Activated T-cell treated with anti-CD3 and anti-CD28 coated beads, Interleukin-2, amount 50 U/mL, for 72 hours (primary cell): ENCODE measurements at regions not wholly inside any gene's neighbourhood (a gene's known extent, or its start where the extent isn't known, plus 50 kb on each side); places are given as distances from the start of the nearest gene placed in this dataset.
"Not testable (repeated sequence)": the region's sequence is repeated elsewhere in the genome, so short reads cannot be mapped to it uniquely, and the experiment has no call there.

Experiments used
- ATAC-seq, 2 donors: fragments of 150-1000 bp; cut with Tn5 transposase; replicated peaks in 1 of 2; 2 replicates each; pipeline ENCODE4 v1.10.0; 2021; ENCODE audit warnings: moderate library complexity in 2 of 2, mild to moderate bottlenecking in 1 of 2
- DNase-seq, 2 donors: peaks; one replicate each; pipeline ENCODE4 v3.0.0; 2021 to 2022; ENCODE audit warnings: mixed read lengths in 1 of 2
- H3K27ac Mint-ChIP-seq: one replicate; pipeline ENCODE4 v1.8.0; 2022; ENCODE audit warnings: mild to moderate bottlenecking, moderate library complexity, mixed read lengths
- H3K27me3 Mint-ChIP-seq: one replicate; pipeline ENCODE4 v1.8.0; 2022; ENCODE audit warnings: low read depth, mixed read lengths
- H3K36me3 Mint-ChIP-seq, 2 donors: one replicate each; pipeline ENCODE4 v1.8.0; 2022; ENCODE audit warnings: mixed read lengths in 2 of 2, mild to moderate bottlenecking in 1 of 2; ENCODE audit not compliant: insufficient read depth in 2 of 2
- H3K4me1 Mint-ChIP-seq: one replicate; pipeline ENCODE4 v1.8.0; 2022; ENCODE audit warnings: low read depth, mixed read lengths
- H3K4me3 Mint-ChIP-seq, 2 donors: one replicate each; pipeline ENCODE4 v1.8.0; 2022; ENCODE audit warnings: mild to moderate bottlenecking in 2 of 2, mixed read lengths in 2 of 2, moderate library complexity in 2 of 2
- H3K9me3 Mint-ChIP-seq, 2 donors: one replicate each; pipeline ENCODE4 v1.8.0; 2022; ENCODE audit warnings: mixed read lengths in 2 of 2

- peaks cover 9% of the 10 kb centered on the region in 2 donors for H3K9me3 Mint-ChIP-seq
- H3K36me3 Mint-ChIP-seq = no peaks in the 10 kb centered on the region
- DNase-seq (no peak), ATAC-seq (no peak)
- H3K27ac Mint-ChIP-seq = no peak overlapping the region
- H3K27me3 Mint-ChIP-seq = no peaks in the 10 kb centered on the region
- H3K4me3 Mint-ChIP-seq = no peak overlapping the region
- H3K4me1 Mint-ChIP-seq = no peaks in the 10 kb centered on the region
These were observed 80.0 kb downstream of the SHOX2 start for GRCh38 chr3:158026236-158026635.

GRCh38 chr3:158019897-158020296, 86.3 kb downstream of the SHOX2 start:
- not testable (repeated sequence) for H3K9me3 Mint-ChIP-seq, H3K36me3 Mint-ChIP-seq, DNase-seq, H3K4me1 Mint-ChIP-seq, H3K27me3 Mint-ChIP-seq, ATAC-seq, H3K27ac Mint-ChIP-seq, H3K4me3 Mint-ChIP-seq

GRCh38 chr3:158018462-158018861, 87.8 kb downstream of the SHOX2 start:
- H3K36me3 Mint-ChIP-seq = no peaks in the 10 kb centered on the region
- peaks cover 8% of the 10 kb centered on the region for H3K27me3 Mint-ChIP-seq
- H3K9me3 Mint-ChIP-seq = peaks cover 7 to 11% of the 10 kb centered on the region in 2 donors
- H3K4me3 Mint-ChIP-seq = no peak overlapping the region
- ATAC-seq (no peak), DNase-seq (no peak)
- no peaks in the 10 kb centered on the region for H3K4me1 Mint-ChIP-seq
- no peak overlapping the region for H3K27ac Mint-ChIP-seq

- Mint-ChIP-seq H3K27me3 (peaks cover 8% of the 10 kb centered on the region), H3K4me1 (no peaks in the 10 kb centered on the region), H3K9me3 (peaks cover 9 to 16% of the 10 kb centered on the region in 2 donors), H3K36me3 (no peaks in the 10 kb centered on the region), H3K4me3 (no peak overlapping the region), H3K27ac (no peak overlapping the region)
- ATAC-seq = no peak
- no peak for DNase-seq
These were observed 93.3 kb downstream of the SHOX2 start for GRCh38 chr3:158012901-158013300.

- Mint-ChIP-seq H3K27me3 (no peaks in the 10 kb centered on the region), H3K9me3 (peaks cover 7% of the 10 kb centered on the region in 2 donors), H3K4me1 (no peaks in the 10 kb centered on the region)
These were observed 100.7 kb downstream of the SHOX2 start for GRCh38 chr3:158005391-158006100.

GRCh38 chr3:157999246-157999645, 107.0 kb downstream of the SHOX2 start:
- ATAC-seq (no peak), DNase-seq (no peak)
- Mint-ChIP-seq H3K36me3 (peaks cover 1 to 2% of the 10 kb centered on the region in 2 donors), H3K9me3 (peaks cover 10 to 18% of the 10 kb centered on the region in 2 donors), H3K4me3 (no peak overlapping the region), H3K27ac (peak overlapping the region; percentile 29), H3K4me1 (no peaks in the 10 kb centered on the region), H3K27me3 (no peaks in the 10 kb centered on the region)

More at GRCh38 chr3:158005391-158006100, 100.7 kb downstream of the SHOX2 start:
- H3K4me3 Mint-ChIP-seq = no peak overlapping the region
- no peak overlapping the region for H3K27ac Mint-ChIP-seq
- ATAC-seq (no peak), DNase-seq (no peak)
- no peaks in the 10 kb centered on the region for H3K36me3 Mint-ChIP-seq

GRCh38 chr3:157982359-157982758, 123.9 kb downstream of the SHOX2 start:
- DNase-seq (no peak), ATAC-seq (no peak)
- Mint-ChIP-seq H3K27ac (no peak overlapping the region), H3K4me3 (no peak overlapping the region), H3K4me1 (no peaks in the 10 kb centered on the region), H3K9me3 (peaks cover 3 to 4% of the 10 kb centered on the region in 2 donors), H3K36me3 (no peaks in the 10 kb centered on the region), H3K27me3 (no peaks in the 10 kb centered on the region)

- Mint-ChIP-seq H3K4me1 (no peaks in the 10 kb centered on the region), H3K27me3 (no peaks in the 10 kb centered on the region), H3K9me3 (peaks cover 2 to 7% of the 10 kb centered on the region in 2 donors), H3K27ac (no peak overlapping the region), H3K4me3 (no peak overlapping the region), H3K36me3 (no peaks in the 10 kb centered on the region)
- ATAC-seq (no peak), DNase-seq (no peak)
These were observed 124.4 kb downstream of the SHOX2 start for GRCh38 chr3:157981819-157982218.

GRCh38 chr3:157979022-157979421, 127.2 kb downstream of the SHOX2 start:
- Mint-ChIP-seq H3K9me3 (peaks cover 0 to 5% of the 10 kb centered on the region in 2 donors), H3K36me3 (no peaks in the 10 kb centered on the region), H3K4me3 (no peak overlapping the region), H3K4me1 (no peaks in the 10 kb centered on the region), H3K27ac (no peak overlapping the region), H3K27me3 (no peaks in the 10 kb centered on the region)
- DNase-seq = no peak
- ATAC-seq = no peak

GRCh38 chr3:157961665-157962064, 144.6 kb downstream of the SHOX2 start:
- no peaks in the 10 kb centered on the region for H3K4me1 Mint-ChIP-seq
- H3K36me3 Mint-ChIP-seq = no peaks in the 10 kb centered on the region
- no peak overlapping the region for H3K4me3 Mint-ChIP-seq
- H3K27me3 Mint-ChIP-seq = no peaks in the 10 kb centered on the region
- no peak overlapping the region for H3K27ac Mint-ChIP-seq
- ATAC-seq (no peak), DNase-seq (no peak)
- peaks cover 0 to 2% of the 10 kb centered on the region in 2 donors for H3K9me3 Mint-ChIP-seq

- H3K27me3 Mint-ChIP-seq = no peaks in the 10 kb centered on the region
- no peaks in the 10 kb centered on the region for H3K36me3 Mint-ChIP-seq
- DNase-seq = no peak
These were observed 147.8 kb downstream of the SHOX2 start for GRCh38 chr3:157958457-157958856.

GRCh38 chr3:157956850-157957249, 149.4 kb downstream of the SHOX2 start:
- no peaks in the 10 kb centered on the region for H3K4me1 Mint-ChIP-seq
- ATAC-seq (no peak), DNase-seq (no peak)
- H3K27ac Mint-ChIP-seq = no peak overlapping the region
- no peak overlapping the region for H3K4me3 Mint-ChIP-seq
- H3K27me3 Mint-ChIP-seq = no peaks in the 10 kb centered on the region
- H3K36me3 Mint-ChIP-seq = no peaks in the 10 kb centered on the region
- H3K9me3 Mint-ChIP-seq = peaks cover 0 to 1% of the 10 kb centered on the region in 2 donors

More at GRCh38 chr3:157958457-157958856, 147.8 kb downstream of the SHOX2 start:
- Mint-ChIP-seq H3K27ac (no peak overlapping the region), H3K9me3 (peaks cover 0 to 3% of the 10 kb centered on the region in 2 donors), H3K4me1 (no peaks in the 10 kb centered on the region), H3K4me3 (no peak overlapping the region)
- ATAC-seq = no peak

GRCh38 chr3:157956176-157956575, 150.0 kb downstream of the SHOX2 start:
- peaks cover 0 to 1% of the 10 kb centered on the region in 2 donors for H3K9me3 Mint-ChIP-seq
- ATAC-seq = no peak
- no peaks in the 10 kb centered on the region for H3K36me3 Mint-ChIP-seq

GRCh38 chr3:157953565-157953964, 152.7 kb downstream of the SHOX2 start:
- Mint-ChIP-seq H3K4me3 (no peak overlapping the region), H3K27me3 (no peaks in the 10 kb centered on the region), H3K9me3 (peaks cover 1 to 2% of the 10 kb centered on the region in 2 donors), H3K27ac (no peak overlapping the region), H3K4me1 (no peaks in the 10 kb centered on the region), H3K36me3 (no peaks in the 10 kb centered on the region)
- DNase-seq (no peak), ATAC-seq (no peak)

More at GRCh38 chr3:157956176-157956575, 150.0 kb downstream of the SHOX2 start:
- DNase-seq = no peak
- Mint-ChIP-seq H3K27ac (no peak overlapping the region), H3K4me1 (no peaks in the 10 kb centered on the region), H3K4me3 (no peak overlapping the region), H3K27me3 (no peaks in the 10 kb centered on the region)
